SK-N-SH treated with all-trans-retinoic acid at 6 μM for 48 hours (cell line): ENCODE measurements at regions not wholly inside any gene's neighbourhood (a gene's known extent, or its start where the extent isn't known, plus 50 kb on each side); places are given as distances from the start of the nearest gene placed in this dataset.

ENCODE experiments used
- ATAC-seq: fragments of 200-7000 bp; cut with Tn5 transposase; 3 replicates; pipeline ENCODE4 v1.9.1; 2020; ENCODE audit warnings: mild to moderate bottlenecking, moderate library complexity
- ARNTL ChIP-seq: fragments of 450-650 bp; formaldehyde crosslinking; IDR thresholded peaks from 2 replicates; pipeline ENCODE4 v1.5.0; 2020; ENCODE audit warnings: low read depth, mild to moderate bottlenecking, moderate library complexity, borderline replicate concordance
- BACH2 ChIP-seq: fragments of 250-450 bp; sonication (Bioruptor Pico); IDR thresholded peaks from 2 replicates; pipeline ENCODE4 v1.9.0; 2021; ENCODE audit warnings: mild to moderate bottlenecking, borderline replicate concordance
- CSDC2 ChIP-seq: fragments of 250-450 bp; sonication (Bioruptor Pico); IDR thresholded peaks from 2 replicates; pipeline ENCODE4 v1.5.0; 2020; ENCODE audit warnings: mild to moderate bottlenecking, moderate library complexity
- ESRRG ChIP-seq: fragments of 250-450 bp; sonication (Bioruptor Pico); IDR thresholded peaks from 2 replicates; pipeline ENCODE4 v1.6.1; 2021; ENCODE audit warnings: mild to moderate bottlenecking
- GLIS3 ChIP-seq: fragments of 250-450 bp; sonication (Bioruptor Pico); IDR thresholded peaks from 2 replicates; pipeline ENCODE4 v1.5.0; 2020; ENCODE audit warnings: mild to moderate bottlenecking, moderate library complexity
- ISL1 ChIP-seq: fragments of 250-450 bp; sonication (Bioruptor Pico); IDR thresholded peaks from 2 replicates; pipeline ENCODE4 v2.1.2; 2022; ENCODE audit warnings: mild to moderate bottlenecking, moderate library complexity
- OSR1 ChIP-seq: fragments of 250-450 bp; sonication (Bioruptor Pico); IDR thresholded peaks from 2 replicates; pipeline ENCODE4 v1.8.0; 2022; ENCODE audit warnings: moderate library complexity, mild to moderate bottlenecking, inconsistent platforms
- POU6F1 ChIP-seq: fragments of 250-450 bp; sonication (Bioruptor Pico); IDR thresholded peaks from 2 replicates; pipeline ENCODE4 v1.8.0; 2021; ENCODE audit warnings: low read depth, mild to moderate bottlenecking, moderate library complexity, borderline replicate concordance
- PPARA ChIP-seq: fragments of 250-450 bp; sonication (Bioruptor Pico); IDR thresholded peaks from 2 replicates; pipeline ENCODE4 v1.5.0; 2020; ENCODE audit warnings: mild to moderate bottlenecking, borderline replicate concordance
- RARB ChIP-seq: fragments of 250-450 bp; sonication (Bioruptor Pico); IDR thresholded peaks from 2 replicates; pipeline ENCODE4 v1.8.0; 2021; ENCODE audit warnings: mild to moderate bottlenecking, moderate library complexity
- SNAI2 ChIP-seq: fragments of 250-450 bp; sonication (Bioruptor Pico); IDR thresholded peaks from 2 replicates; pipeline ENCODE4 v1.5.0; 2020; ENCODE audit warnings: mild to moderate bottlenecking, moderate library complexity
- TCF4 ChIP-seq: fragments of 250-450 bp; sonication (Bioruptor Pico); IDR thresholded peaks from 2 replicates; pipeline ENCODE4 v1.8.0; 2021; ENCODE audit warnings: mild to moderate bottlenecking, moderate library complexity, borderline replicate concordance
- TOX ChIP-seq: fragments of 250-450 bp; sonication (Bioruptor Pico); IDR thresholded peaks from 2 replicates; pipeline ENCODE4 v1.8.0; 2021; ENCODE audit warnings: mild to moderate bottlenecking, moderate library complexity, borderline replicate concordance
- TSHZ2 ChIP-seq: fragments of 250-450 bp; sonication (Bioruptor Pico); IDR thresholded peaks from 2 replicates; pipeline ENCODE4 v1.5.0; 2020; ENCODE audit warnings: mild to moderate bottlenecking, moderate library complexity
- ZC3H10 ChIP-seq: fragments of 250-450 bp; sonication (Bioruptor Pico); IDR thresholded peaks from 2 replicates; pipeline ENCODE4 v1.5.1; 2021; ENCODE audit warnings: mild to moderate bottlenecking, moderate library complexity
- ZFP3 ChIP-seq: fragments of 250-450 bp; sonication (Bioruptor Pico); IDR thresholded peaks from 2 replicates; pipeline ENCODE4 v1.5.0; 2020; ENCODE audit warnings: mild to moderate bottlenecking, moderate library complexity
- ZFP30 ChIP-seq: fragments of 450-650 bp; formaldehyde crosslinking; IDR thresholded peaks from 2 replicates; pipeline ENCODE4 v1.5.0; 2022; ENCODE audit warnings: mild to moderate bottlenecking, moderate library complexity
- ZNF565 ChIP-seq: fragments of 450-650 bp; formaldehyde crosslinking; conservative IDR thresholded peaks from 2 replicates; pipeline ENCODE4 v1.5.0; 2020; ENCODE audit warnings: low read depth, mild to moderate bottlenecking, moderate library complexity
- ZNF70 ChIP-seq: fragments of 450-650 bp; formaldehyde crosslinking; IDR thresholded peaks from 2 replicates; pipeline ENCODE4 v1.5.0; 2020; ENCODE audit warnings: mild to moderate bottlenecking, moderate library complexity
- ZNF8 ChIP-seq: fragments of 450-650 bp; formaldehyde crosslinking; IDR thresholded peaks from 2 replicates; pipeline ENCODE4 v1.5.0; 2020; ENCODE audit warnings: mild to moderate bottlenecking, moderate library complexity
- TF ChIP-seq, protein P1 (sequence below): fragments of 250-450 bp; sonication (Bioruptor Pico); IDR thresholded peaks from 2 replicates; pipeline ENCODE4 v1.5.1; 2020; ENCODE audit warnings: low read depth, mild to moderate bottlenecking, moderate library complexity
- TF ChIP-seq, protein P2 (sequence below): fragments of 250-450 bp; sonication (Bioruptor Pico); IDR thresholded peaks from 2 replicates; pipeline ENCODE4 v1.5.1; 2021; ENCODE audit warnings: mild to moderate bottlenecking, moderate library complexity

- ATAC-seq, result no peak
- TF ChIP-seq ZNF8 (CRISPR knock-in tag) (no peak), POU6F1 (CRISPR knock-in tag) (no peak), GLIS3 (no peak), TCF4 (CRISPR knock-in tag) (no peak), TOX (no peak)
Observed at GRCh38 chr14:81684696-81685095, 151.0 kb upstream of the SEL1L start.

GRCh38 chr14:81686512-81686911 lies 152.9 kb upstream of the SEL1L start:
- ATAC-seq, result no peak
- TF ChIP-seq PPARA (no peak), ZFP30 (CRISPR knock-in tag) (no peak), ZC3H10 (no peak), ESRRG (CRISPR knock-in tag) (no peak), ZNF70 (CRISPR knock-in tag) (no peak), ZFP3 (CRISPR knock-in tag) (no peak), SNAI2 (no peak), BACH2 (CRISPR knock-in tag) (no peak), ZNF565 (no peak), TSHZ2 (CRISPR knock-in tag) (no peak), TOX (no peak), GLIS3 (no peak), TCF4 (CRISPR knock-in tag) (no peak), ZNF8 (CRISPR knock-in tag) (no peak), ISL1 (CRISPR knock-in tag) (no peak), ARNTL (CRISPR knock-in tag) (no peak)
- TF ChIP-seq, protein P1, sequence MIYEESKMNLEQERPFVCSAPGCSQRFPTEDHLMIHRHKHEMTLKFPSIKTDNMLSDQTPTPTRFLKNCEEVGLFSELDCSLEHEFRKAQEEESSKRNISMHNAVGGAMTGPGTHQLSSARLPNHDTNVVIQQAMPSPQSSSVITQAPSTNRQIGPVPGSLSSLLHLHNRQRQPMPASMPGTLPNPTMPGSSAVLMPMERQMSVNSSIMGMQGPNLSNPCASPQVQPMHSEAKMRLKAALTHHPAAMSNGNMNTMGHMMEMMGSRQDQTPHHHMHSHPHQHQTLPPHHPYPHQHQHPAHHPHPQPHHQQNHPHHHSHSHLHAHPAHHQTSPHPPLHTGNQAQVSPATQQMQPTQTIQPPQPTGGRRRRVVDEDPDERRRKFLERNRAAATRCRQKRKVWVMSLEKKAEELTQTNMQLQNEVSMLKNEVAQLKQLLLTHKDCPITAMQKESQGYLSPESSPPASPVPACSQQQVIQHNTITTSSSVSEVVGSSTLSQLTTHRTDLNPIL, result no peak
- TF ChIP-seq, protein P2, sequence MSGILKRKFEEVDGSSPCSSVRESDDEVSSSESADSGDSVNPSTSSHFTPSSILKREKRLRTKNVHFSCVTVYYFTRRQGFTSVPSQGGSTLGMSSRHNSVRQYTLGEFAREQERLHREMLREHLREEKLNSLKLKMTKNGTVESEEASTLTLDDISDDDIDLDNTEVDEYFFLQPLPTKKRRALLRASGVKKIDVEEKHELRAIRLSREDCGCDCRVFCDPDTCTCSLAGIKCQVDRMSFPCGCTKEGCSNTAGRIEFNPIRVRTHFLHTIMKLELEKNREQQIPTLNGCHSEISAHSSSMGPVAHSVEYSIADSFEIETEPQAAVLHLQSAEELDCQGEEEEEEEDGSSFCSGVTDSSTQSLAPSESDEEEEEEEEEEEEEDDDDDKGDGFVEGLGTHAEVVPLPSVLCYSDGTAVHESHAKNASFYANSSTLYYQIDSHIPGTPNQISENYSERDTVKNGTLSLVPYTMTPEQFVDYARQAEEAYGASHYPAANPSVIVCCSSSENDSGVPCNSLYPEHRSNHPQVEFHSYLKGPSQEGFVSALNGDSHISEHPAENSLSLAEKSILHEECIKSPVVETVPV (CRISPR knock-in tag), result no peak

DNA sequence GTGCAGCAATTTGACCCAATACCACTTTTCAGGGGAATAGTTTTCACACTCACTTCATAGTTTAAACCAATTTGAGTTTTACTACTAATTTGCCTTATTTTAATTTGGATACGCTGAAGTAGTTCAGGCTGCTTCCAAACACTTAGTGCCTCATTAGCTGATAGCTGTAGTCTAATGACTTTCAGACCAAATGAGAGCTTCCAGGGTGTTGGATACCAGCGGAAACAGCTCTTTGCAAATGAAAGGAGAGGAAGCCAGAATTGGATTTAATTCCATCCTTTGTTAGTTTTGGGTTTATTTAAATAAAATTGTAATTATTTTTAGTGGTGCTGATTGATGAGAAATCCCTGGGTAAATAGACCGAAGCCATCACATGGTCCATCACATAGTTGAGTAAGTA lies 158.3 kb upstream of the SEL1L start:
- ATAC-seq, result no peak
- TF ChIP-seq OSR1 (CRISPR knock-in tag) (no peak), ZNF8 (CRISPR knock-in tag) (no peak), RARB (CRISPR knock-in tag) (no peak), BACH2 (CRISPR knock-in tag) (no peak), GLIS3 (no peak), TOX (no peak), ZNF565 (no peak), ARNTL (CRISPR knock-in tag) (no peak)

- TF ChIP-seq TCF4 (CRISPR knock-in tag) (no peak), TSHZ2 (CRISPR knock-in tag) (no peak), RARB (CRISPR knock-in tag) (no peak), ISL1 (CRISPR knock-in tag) (no peak), ZNF8 (CRISPR knock-in tag) (no peak), GLIS3 (no peak), BACH2 (CRISPR knock-in tag) (no peak), ZNF70 (CRISPR knock-in tag) (no peak), CSDC2 (CRISPR knock-in tag) (no peak), ZC3H10 (no peak), POU6F1 (CRISPR knock-in tag) (no peak), ZNF565 (no peak), TOX (no peak), ESRRG (CRISPR knock-in tag) (no peak)
- TF ChIP-seq, protein P2 (CRISPR knock-in tag), result no peak
- ATAC-seq, result no peak
Observed at GRCh38 chr14:81694419-81694818, 160.8 kb upstream of the SEL1L start.
